Left cardiac atrium (tissue), 4 donors: ENCODE measurements at regions not wholly inside any gene's neighbourhood (a gene's known extent, or its start where the extent isn't known, plus 50 kb on each side); places are given as distances from the start of the nearest gene placed in this dataset.
"Not testable (repeated sequence)": the region's sequence is repeated elsewhere in the genome, so short reads cannot be mapped to it uniquely, and the experiment has no call there.

Experiments
- ATAC-seq, 2 donors: fragments of 200-7000 bp; cut with Tn5 transposase; one replicate each; pipeline ENCODE4 v1.9.1; 2020; ENCODE audit warnings: mild to moderate bottlenecking in 2 of 2, moderate library complexity in 2 of 2
- DNase-seq: peaks from one replicate; pipeline ENCODE4 v3.0.0-alpha.2; 2020
- intact Hi-C, 2 donors: fragments of 100-400 bp; cut with DNase I; formaldehyde crosslinking; loops; one replicate each; pipeline versions ENCODE4 v1.14.1 to v1.15.1; 2022 to 2023
- donor health status: DM: no; HTN: yes; CAD: no.
- donor health status: DM: no; HTN: yes; CAD: no; lungs with severe emphysema.
- donor health status: DM: yes; HTN: yes; CAD: no.
- donor health status: Dilated cardiomyopathy.

- ATAC-seq, DNase-seq, intact Hi-C loops: not testable (repeated sequence)
Measured at GRCh38 chr5:163355811-163356210, 81.6 kb upstream of the CCNG1 start.

DNA sequence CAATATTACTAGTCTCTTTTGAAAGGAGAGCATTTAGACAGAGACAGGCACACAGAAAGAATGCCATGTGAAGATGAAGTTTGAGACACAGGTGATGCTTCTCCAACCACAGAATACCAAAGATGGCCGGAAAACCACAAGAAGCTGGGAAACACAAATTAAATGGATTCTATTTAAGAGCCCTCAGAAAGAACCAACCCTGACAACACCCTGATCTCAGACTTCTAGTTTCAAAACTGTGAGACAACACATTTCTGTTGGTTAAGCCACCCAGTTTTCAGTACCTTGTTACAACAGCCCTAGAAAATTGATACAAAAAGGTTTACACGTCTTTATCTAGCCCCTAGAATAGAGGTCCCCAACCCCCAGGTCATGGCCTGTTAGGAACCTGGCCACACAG is 79.8 kb upstream of the CCNG1 start:
- ATAC-seq = no peak
- DNase-seq = no peak
- intact Hi-C loops = no loop called here

GRCh38 chr5:163360656-163361055 is 76.7 kb upstream of the CCNG1 start:
- DNase-seq (no peak), ATAC-seq (no peak)
- intact Hi-C loops = no loop called here

- ATAC-seq = no peak
- DNase-seq = no peak
- intact Hi-C loops = no loop called here
Measured at GRCh38 chr5:163361450-163361849, 75.9 kb upstream of the CCNG1 start.

DNA sequence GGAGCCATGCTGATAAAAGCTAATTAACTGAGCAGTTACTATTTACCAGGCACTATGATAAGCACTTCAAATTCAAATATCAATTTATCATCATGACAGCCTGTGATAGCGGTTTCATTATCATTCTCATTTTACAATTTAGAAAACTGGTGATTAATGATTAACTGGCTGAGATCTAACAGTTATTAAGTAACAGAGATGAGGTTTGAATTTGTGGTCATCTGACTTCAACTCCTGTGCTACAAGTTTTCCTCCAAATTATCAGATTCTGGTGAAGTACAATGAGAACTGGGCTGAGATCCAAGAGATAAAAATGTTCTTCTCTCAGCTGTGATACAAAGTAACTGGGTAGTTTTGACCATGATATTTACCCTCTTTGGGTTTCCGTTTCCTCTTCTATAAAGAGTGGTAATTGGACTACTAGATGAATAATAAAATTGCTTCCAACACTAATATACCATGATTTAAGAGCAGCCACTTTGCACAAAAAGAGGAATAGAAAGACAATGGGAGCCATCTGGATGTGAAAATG is 74.5 kb upstream of the CCNG1 start:
- ATAC-seq = no peak
- no peak for DNase-seq
- intact Hi-C loops = no loop called here

DNA sequence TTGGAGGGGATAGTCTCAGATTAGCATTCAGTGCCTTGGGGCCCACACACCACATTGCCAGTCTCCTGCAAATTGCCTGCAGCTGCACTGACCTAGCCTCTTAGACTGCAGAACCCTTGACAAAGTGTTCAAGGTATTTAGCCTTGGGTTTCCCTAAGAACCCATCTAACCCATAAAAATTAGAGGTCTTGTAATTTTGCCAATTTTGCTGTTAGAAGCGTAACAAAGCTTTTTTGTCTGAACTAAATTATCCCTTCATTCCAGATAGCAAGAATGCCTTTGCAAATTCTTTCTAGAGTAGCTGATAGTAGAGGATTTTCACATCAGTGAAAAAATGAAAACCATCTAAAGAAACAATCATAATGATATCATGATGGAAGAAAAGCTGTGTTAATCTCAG is 74.0 kb upstream of the CCNG1 start:
- ATAC-seq = no peak
- intact Hi-C loops = no loop called here
- DNase-seq = no peak

GRCh38 chr5:163366757-163367156 is 70.6 kb upstream of the CCNG1 start:
- DNase-seq = no peak
- no peak for ATAC-seq
- intact Hi-C loops = no loop called here

DNA sequence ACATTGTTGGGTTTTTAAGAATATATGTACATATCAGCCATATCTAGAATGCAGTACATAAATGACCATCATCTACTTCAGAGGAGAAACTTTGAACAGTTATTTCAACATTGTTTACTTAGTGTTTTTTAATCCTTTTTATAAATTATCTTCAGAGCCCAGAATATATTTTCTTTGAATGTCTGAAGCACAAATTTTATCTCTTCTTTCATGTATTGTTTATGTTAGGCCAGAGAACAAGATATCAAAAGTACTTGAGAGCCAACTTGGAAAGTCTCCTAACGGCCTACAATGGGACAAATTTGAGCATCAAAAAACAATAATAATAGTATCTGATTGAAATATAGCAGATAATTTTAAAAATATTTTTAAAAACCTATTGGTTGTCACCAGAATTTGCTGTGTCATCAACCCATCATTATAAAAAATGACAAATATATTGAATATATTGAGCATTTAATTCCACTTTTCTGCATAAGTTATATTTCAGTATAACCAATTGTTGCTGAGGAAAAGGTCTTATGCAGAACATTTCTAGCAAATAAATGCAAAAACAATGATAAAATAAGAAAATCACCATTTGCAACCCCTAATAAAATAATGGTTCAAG is 67.5 kb upstream of the CCNG1 start:
- DNase-seq (no peak), ATAC-seq (no peak)
- intact Hi-C loops = no loop called here

DNA sequence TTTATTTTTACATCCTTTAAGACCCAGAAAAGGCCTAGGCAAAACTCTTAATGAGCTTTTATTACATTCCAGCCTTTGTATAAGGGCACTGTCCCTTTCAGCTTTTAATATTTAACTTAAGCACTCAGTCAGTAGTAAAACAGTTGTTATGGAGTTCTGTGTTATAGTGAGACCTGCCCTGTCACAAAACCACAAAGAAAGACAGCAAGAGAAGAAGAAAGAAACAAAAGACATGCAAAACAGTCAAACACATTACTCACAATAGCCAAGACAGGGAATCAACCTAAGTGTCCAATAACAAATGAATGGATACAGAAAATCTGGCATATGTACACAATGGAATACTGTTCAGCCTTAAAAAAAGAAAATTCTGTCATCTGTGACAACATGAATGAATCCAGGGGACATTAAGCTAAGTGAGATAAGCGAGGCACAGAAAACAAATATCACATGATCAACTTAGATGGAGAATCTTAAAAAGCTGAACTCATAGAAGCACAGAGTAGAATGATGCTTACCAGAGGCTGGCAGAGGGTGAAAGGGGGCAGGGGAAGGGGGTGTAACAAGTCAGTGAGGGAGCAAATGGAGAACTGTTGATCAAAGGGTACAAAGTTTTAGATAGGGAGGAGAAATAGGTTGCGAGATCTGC is 63.8 kb upstream of the CCNG1 start:
- ATAC-seq (no peak), DNase-seq (no peak)
- intact Hi-C loops = no loop called here

- DNase-seq = no peak
- ATAC-seq = no peak
- intact Hi-C loops = no loop called here
Measured at GRCh38 chr5:163377982-163378381, 59.4 kb upstream of the CCNG1 start.

DNA sequence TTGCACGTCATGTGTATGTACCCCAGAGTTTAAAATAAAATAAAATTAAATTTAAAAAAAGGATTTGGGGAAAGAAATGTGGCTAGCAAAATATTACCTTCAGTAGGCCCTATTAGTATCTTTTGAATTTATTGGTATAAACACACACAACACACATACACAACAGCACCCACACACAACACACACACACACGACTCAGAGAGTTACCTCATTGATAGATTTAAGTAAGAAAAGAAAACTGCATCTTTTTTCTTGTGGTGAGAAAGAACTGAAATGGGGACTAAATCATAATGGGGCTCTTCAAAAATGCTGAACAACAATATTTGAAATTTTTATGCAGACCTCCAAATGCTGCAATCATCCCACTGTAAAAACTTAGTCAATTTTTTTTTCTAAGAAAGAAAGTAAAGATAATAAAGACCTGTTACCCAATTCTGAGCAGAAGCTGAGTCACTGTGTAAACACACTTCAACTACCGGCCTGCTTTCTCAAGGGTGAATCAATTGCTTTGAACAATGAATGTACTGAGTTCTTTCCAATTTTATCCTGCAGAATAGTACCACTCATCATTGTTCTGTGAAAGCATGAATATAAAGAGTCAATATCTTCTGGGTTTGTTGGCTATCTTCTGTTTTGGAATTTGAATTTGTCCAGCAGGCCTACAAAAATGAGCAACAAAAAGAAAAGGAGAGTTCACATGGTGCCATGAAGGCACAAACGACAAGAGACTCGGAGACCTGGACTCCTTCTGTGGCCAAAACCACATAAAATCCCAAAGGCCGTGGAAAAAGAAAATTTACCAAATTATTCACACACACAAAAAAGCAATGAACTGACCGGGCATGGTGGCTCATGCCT is 57.9 kb upstream of the CCNG1 start:
- intact Hi-C loops = no loop called here
- ATAC-seq (peak; percentile 61 to 86), DNase-seq (no peak)

GRCh38 chr5:163381832-163382231 is 55.6 kb upstream of the CCNG1 start:
- ATAC-seq = no peak
- intact Hi-C loops = no loop called here
- DNase-seq = no peak

- DNase-seq = no peak
- no peak for ATAC-seq
- intact Hi-C loops = no loop called here
Measured at GRCh38 chr5:163383754-163384153, 53.6 kb upstream of the CCNG1 start.

DNA sequence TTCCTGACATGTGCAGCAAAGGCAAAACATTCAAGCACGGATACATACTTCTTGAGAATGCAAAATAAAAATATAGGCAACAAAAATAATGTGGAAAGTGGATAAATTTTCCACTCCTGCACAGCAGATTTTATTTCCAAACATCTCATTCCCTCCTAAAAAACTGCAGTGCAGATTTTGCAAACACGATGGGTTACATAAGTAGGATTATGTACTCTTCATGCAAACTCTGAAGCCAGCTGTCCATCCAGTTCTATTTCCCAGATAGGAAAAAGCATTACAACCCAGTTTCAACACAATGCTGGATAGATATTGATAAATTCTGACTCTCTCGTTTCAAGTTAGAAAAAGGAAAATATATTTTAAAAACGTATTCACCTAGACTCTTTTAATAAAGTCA is 52.7 kb upstream of the CCNG1 start:
- intact Hi-C loops = no loop called here
- DNase-seq (no peak), ATAC-seq (no peak)

- ATAC-seq (peak; percentile 47 to 91), DNase-seq (peak; percentile 29)
- intact Hi-C loops = no loop called here
Measured at GRCh38 chr5:163385271-163385670, 52.1 kb upstream of the CCNG1 start.

GRCh38 chr5:163385824-163386223 is 51.6 kb upstream of the CCNG1 start:
- ATAC-seq (no peak), DNase-seq (no peak)
- intact Hi-C loops = no loop called here

- intact Hi-C loops = no loop called here
- no peak for DNase-seq
Measured at GRCh38 chr5:163386352-163386751, 51.0 kb upstream of the CCNG1 start.

DNA sequence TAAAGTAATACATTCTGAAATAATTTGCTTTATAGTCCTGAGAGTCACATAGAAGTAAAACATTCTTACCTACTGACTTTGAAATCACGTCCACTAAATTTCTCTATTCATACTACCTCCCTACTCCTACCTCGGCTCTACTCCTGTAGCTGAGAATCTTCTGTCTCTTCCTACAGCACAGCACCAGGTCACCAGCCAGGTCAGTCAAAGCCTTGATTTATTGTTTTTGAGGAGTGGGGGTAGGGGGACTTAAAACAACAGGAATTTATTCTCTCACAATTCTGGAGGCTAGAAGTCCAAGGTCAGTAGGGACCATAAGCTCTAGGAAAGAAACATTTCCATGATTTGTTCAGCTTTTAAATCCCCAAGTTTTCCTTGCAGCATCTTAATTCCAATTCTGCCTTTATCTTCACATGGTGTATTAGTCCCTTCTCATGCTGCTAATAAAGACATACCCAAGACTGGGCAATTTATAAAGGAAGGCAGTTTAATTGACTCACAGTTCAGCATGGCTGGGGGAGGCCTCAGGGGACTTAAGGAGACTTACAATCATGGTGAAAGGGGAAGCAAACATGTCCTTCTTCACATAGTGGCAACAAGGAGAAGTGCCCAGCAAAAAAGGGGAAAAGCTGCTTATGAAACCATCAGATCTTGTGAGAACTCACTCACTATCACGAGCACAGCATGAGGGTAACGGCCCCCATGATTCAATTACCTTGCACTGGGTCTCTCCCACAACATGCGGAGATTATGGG is 49.6 kb upstream of the CCNG1 start:
- ATAC-seq = no peak
- no peak for DNase-seq
- intact Hi-C loops = no loop called here

More at GRCh38 chr5:163386352-163386751, 51.0 kb upstream of the CCNG1 start:
- no peak for ATAC-seq
